OCI-LY3 (cell line): ENCODE measurements at regions not wholly inside any gene's neighbourhood (a gene's known extent, or its start where the extent isn't known, plus 50 kb on each side); places are given as distances from the start of the nearest gene placed in this dataset.

ENCODE experiments used
- H2AFZ ChIP-seq: fragments of 200-600, 300-600 bp; shearing (Covaris generic); 2 replicates; pipeline ENCODE4 v1.6.0; 2014; ENCODE audit warnings: antibody characterized with exemption, low read depth, low read length
- H3K27ac ChIP-seq: fragments of 200-600, 300-600 bp; sonication (generic); 2 replicates; pipeline ENCODE4 v1.5.1; 2014; ENCODE audit warnings: mild to moderate bottlenecking, low read length, moderate library complexity, mixed read lengths
- H3K27me3 ChIP-seq: fragments of 200-600, 300-600 bp; sonication (generic); 2 replicates; pipeline ENCODE4 v1.6.1; 2014; ENCODE audit warnings: low read depth, low read length, mixed read lengths
- H3K36me3 ChIP-seq: fragments of 200-600, 300-600 bp; sonication (generic); replicated peaks from 2 replicates; pipeline ENCODE3; 2014; ENCODE audit warnings: low read depth, low read length, mixed read lengths
- H3K4me1 ChIP-seq: fragments of 300-600, 200-600 bp; sonication (generic); 2 replicates; pipeline ENCODE4 v1.6.1; 2014; ENCODE audit warnings: low read length, mixed read lengths
- H3K4me2 ChIP-seq: fragments of 200-600, 300-600 bp; sonication (generic); 2 replicates; pipeline ENCODE4 v1.6.1; 2014; ENCODE audit warnings: low read length, mixed read lengths
- H3K4me3 ChIP-seq: fragments of 300-600, 200-600 bp; sonication (generic); 2 replicates; pipeline ENCODE4 v1.5.1; 2014; ENCODE audit warnings: antibody characterized with exemption, mild to moderate bottlenecking, low read length, moderate library complexity
- H3K79me2 ChIP-seq: fragments of 300-600, 200-600 bp; shearing (Covaris generic); 2 replicates; pipeline ENCODE4 v1.6.1; 2014; ENCODE audit warnings: mild to moderate bottlenecking, low read length, mixed read lengths
- H3K9ac ChIP-seq: fragments of 300-600, 200-600 bp; shearing (Covaris generic); 2 replicates; pipeline ENCODE4 v1.6.0; 2014; ENCODE audit warnings: mild to moderate bottlenecking, low read length, moderate library complexity
- H3K9me3 ChIP-seq: fragments of 200-600, 300-600 bp; shearing (Covaris generic); 2 replicates; pipeline ENCODE4 v1.6.1; 2014; ENCODE audit warnings: low read length, mixed read lengths; ENCODE audit not compliant: insufficient read depth
- H4K20me1 ChIP-seq: fragments of 200-600, 300-600 bp; sonication (generic); 2 replicates; pipeline ENCODE4 v1.6.1; 2016; ENCODE audit warnings: low read length, mixed read lengths; ENCODE audit not compliant: insufficient read depth
- EZH2phosphoT487 ChIP-seq: fragments of 200-600 bp; shearing (Covaris generic); IDR thresholded peaks from 2 replicates; pipeline ENCODE4 v1.6.1; 2018; ENCODE audit warnings: antibody characterized with exemption, mixed run types, low read depth
- TF ChIP-seq, protein P1 (sequence below): fragments of 200-600, 300-600 bp; sonication (generic); IDR thresholded peaks from 2 replicates; pipeline ENCODE4 v1.5.1; 2014; ENCODE audit warnings: antibody characterized with exemption, low read length, low read depth

DNA sequence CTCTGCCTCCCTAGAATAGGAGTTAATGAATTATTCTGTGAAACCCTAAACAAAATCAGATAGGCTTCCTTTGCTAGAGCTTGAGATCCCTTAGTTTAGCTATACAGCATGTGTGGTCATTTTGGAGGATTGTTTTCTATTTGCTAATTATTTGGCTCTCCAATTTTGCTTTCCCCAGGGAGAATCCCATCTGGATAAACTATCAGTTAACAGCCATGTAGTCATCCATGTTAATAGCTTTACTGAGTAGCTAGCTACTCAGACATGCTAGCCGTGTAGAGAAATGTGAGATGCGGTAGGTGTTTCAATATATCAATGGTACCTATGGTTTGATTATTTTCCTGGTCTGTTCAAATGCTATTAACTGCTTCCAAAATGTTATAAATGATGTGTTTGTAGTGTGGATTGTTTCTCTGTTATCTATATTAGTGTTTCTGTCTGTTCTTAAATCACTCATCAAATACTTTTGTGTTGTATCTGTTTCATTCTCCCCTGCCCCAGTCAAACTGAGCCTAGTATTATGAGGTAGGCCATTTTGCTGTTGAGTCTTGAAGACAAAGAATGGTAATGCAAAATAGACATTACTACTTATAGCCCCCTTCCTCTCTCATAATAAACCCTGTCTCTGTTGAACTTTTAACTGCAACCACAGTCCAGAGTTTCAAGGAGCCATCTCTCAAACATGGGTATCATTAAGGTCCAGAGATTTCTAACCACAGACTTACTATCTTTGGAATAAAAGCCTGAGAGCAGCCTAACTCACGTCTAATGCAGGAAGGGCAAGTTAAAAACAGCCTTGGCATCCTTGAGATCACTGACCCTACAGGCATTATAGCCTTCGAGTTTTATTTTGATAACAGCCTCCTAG is 56.1 kb upstream of the GRAMD1B start:
- no peaks in the 10 kb centered on the region for H3K9me3 ChIP-seq
- no peaks in the 10 kb centered on the region for H3K4me1 ChIP-seq
- no peak overlapping the region for H3K27ac ChIP-seq
- no peaks in the 10 kb centered on the region for H3K79me2 ChIP-seq
- no peaks in the 10 kb centered on the region for H3K36me3 ChIP-seq
- TF ChIP-seq, protein P1, sequence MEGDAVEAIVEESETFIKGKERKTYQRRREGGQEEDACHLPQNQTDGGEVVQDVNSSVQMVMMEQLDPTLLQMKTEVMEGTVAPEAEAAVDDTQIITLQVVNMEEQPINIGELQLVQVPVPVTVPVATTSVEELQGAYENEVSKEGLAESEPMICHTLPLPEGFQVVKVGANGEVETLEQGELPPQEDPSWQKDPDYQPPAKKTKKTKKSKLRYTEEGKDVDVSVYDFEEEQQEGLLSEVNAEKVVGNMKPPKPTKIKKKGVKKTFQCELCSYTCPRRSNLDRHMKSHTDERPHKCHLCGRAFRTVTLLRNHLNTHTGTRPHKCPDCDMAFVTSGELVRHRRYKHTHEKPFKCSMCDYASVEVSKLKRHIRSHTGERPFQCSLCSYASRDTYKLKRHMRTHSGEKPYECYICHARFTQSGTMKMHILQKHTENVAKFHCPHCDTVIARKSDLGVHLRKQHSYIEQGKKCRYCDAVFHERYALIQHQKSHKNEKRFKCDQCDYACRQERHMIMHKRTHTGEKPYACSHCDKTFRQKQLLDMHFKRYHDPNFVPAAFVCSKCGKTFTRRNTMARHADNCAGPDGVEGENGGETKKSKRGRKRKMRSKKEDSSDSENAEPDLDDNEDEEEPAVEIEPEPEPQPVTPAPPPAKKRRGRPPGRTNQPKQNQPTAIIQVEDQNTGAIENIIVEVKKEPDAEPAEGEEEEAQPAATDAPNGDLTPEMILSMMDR = no peak
- no peak for TF ChIP-seq EZH2phosphoT487
- H3K4me2 ChIP-seq = no peak overlapping the region
- H3K9ac ChIP-seq = no peak overlapping the region
- no peak overlapping the region for H3K4me3 ChIP-seq
- H3K27me3 ChIP-seq = no peaks in the 10 kb centered on the region
- H4K20me1 ChIP-seq = no peaks in the 10 kb centered on the region
- H2AFZ ChIP-seq = no peak overlapping the region

DNA sequence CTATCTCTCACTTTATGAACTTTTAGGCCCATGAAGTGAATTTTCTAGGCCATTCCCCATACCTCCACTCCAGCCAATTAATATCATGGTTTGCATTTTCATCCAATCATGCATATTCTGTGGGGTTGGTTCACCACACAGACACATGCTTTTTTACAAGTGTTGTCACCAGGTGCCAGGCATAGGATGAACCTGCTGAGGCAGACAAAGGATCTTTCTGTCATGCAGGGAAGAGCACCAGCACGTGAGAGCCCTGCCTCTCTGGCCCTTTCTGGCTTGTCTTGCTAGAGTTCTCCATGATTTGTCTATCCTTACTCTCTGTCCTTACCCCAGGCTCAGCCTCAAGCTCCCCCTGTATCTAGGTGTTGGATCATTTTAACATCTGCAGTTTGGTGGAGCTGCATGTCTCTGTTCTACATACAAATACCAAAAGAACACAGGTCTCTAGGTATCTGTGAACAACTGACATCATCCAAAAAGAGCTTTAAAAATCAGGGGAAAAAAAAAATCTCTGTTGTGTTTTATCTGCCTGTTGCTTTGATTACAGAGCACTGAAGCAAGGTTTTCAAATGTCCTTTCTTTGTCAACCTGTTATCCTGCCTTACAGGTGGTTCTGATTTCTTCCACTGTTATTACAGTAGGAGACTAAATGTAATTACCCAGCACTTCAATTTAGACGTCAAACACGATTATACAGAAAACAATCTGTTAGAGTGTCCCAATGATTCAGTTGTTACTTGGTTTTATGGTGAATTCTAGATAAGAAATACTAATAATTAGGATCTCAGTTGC is 58.4 kb upstream of the GRAMD1B start:
- Histone ChIP-seq H3K4me1 (no peaks in the 10 kb centered on the region), H3K36me3 (no peaks in the 10 kb centered on the region), H3K79me2 (no peaks in the 10 kb centered on the region), H3K27me3 (no peaks in the 10 kb centered on the region), H3K4me2 (no peak overlapping the region), H2AFZ (no peak overlapping the region), H3K9me3 (no peaks in the 10 kb centered on the region), H3K9ac (no peak overlapping the region), H3K4me3 (no peak overlapping the region), H4K20me1 (no peaks in the 10 kb centered on the region), H3K27ac (no peak overlapping the region)
- no peak for TF ChIP-seq EZH2phosphoT487
- TF ChIP-seq, protein P1 = no peak

DNA sequence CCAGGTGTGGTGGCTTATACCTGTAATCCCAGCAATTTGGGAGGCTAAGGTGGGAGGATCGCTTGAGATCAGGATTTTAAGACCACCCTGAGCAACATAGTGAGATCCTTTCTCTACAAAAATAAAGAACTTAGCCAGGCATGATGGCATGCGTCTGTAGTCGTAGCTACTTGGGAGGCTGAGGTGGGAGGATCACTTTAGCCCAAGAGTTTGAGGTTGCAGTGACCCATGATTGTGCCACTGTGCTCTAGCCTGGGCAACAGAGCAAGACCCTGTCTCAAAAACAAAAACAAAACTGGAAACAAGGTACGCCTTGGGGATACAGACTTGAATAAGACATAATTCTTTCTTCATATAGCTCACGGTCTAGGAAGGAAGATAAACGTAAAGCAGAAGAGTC is 63.1 kb upstream of the GRAMD1B start:
- H3K4me3 ChIP-seq = no peak overlapping the region
- H3K27me3 ChIP-seq = peaks cover 21% of the 10 kb centered on the region
- TF ChIP-seq, protein P1 = no peak
- no peak for TF ChIP-seq EZH2phosphoT487
- no peaks in the 10 kb centered on the region for H3K79me2 ChIP-seq
- H3K4me2 ChIP-seq = no peak overlapping the region
- peaks cover 8% of the 10 kb centered on the region for H3K4me1 ChIP-seq
- no peaks in the 10 kb centered on the region for H4K20me1 ChIP-seq
- H3K9me3 ChIP-seq = no peaks in the 10 kb centered on the region
- no peak overlapping the region for H2AFZ ChIP-seq
- no peaks in the 10 kb centered on the region for H3K36me3 ChIP-seq
- no peak overlapping the region for H3K27ac ChIP-seq
- H3K9ac ChIP-seq = no peak overlapping the region

DNA sequence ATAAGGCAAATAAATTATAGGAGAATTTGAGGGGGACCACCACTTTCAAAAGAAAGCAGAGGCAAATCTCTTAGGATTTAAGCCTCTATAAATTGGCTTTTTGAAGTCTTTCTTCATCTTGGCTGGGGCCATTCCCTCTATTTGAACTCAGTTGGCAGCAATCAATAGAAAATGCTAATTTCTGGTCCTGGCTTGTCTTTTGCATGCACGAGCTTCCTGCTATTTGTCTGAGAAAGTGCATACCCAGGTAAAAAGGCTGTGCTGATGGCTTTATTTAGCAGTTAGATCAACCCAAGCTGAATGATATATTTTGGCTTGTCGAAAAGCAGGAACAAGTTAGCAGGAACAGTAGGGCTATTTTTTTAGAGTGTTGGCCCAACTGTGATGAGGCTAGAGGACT is 64.1 kb upstream of the GRAMD1B start:
- no peaks in the 10 kb centered on the region for H3K9me3 ChIP-seq
- no peaks in the 10 kb centered on the region for H3K79me2 ChIP-seq
- H3K4me1 ChIP-seq = peaks cover 8% of the 10 kb centered on the region
- peaks cover 31% of the 10 kb centered on the region for H3K27me3 ChIP-seq
- H2AFZ ChIP-seq = no peak overlapping the region
- H3K4me2 ChIP-seq = no peak overlapping the region
- H3K4me3 ChIP-seq = no peak overlapping the region
- H3K9ac ChIP-seq = no peak overlapping the region
- H4K20me1 ChIP-seq = no peaks in the 10 kb centered on the region
- TF ChIP-seq, protein P1 = no peak
- no peak overlapping the region for H3K27ac ChIP-seq
- no peaks in the 10 kb centered on the region for H3K36me3 ChIP-seq
